Stomach (tissue), 4 donors: ENCODE measurements at regions not wholly inside any gene's neighbourhood (a gene's known extent, or its start where the extent isn't known, plus 50 kb on each side); places are given as distances from the start of the nearest gene placed in this dataset.

Experiments used
- EP300 ChIP-seq: sonication (generic); formaldehyde crosslinking; IDR thresholded peaks from one replicate; pipeline ENCODE4 v1.6.1; 2017; ENCODE audit warnings: antibody characterized with exemption
- POLR2A ChIP-seq, 4 donors: fragments of 450-650 bp; IDR thresholded peaks; one replicate each; pipeline ENCODE4 v1.6.1; 2016; ENCODE audit warnings: antibody characterized with exemption in 4 of 4, control low read depth in 2 of 4, mild to moderate bottlenecking in 1 of 4, moderate library complexity in 1 of 4
- POLR2AphosphoS5 ChIP-seq, 3 donors: sonication (generic); formaldehyde crosslinking; IDR thresholded peaks; one replicate each; pipeline ENCODE4 v1.6.1; 2016; ENCODE audit warnings: antibody characterized with exemption in 3 of 3
- TF ChIP-seq, protein P1 (sequence below), 7 experiments: fragments of 450-650 bp in 4 of 7; fragments of 200-600 bp in 3 of 7; sonication (generic) in 3 of 7; IDR thresholded peaks; one replicate each; pipeline ENCODE4 v1.5.1; 2016 to 2019; ENCODE audit warnings: antibody characterized with exemption in 7 of 7, control low read depth in 2 of 7, mild to moderate bottlenecking in 1 of 7

- TF ChIP-seq, protein P1, sequence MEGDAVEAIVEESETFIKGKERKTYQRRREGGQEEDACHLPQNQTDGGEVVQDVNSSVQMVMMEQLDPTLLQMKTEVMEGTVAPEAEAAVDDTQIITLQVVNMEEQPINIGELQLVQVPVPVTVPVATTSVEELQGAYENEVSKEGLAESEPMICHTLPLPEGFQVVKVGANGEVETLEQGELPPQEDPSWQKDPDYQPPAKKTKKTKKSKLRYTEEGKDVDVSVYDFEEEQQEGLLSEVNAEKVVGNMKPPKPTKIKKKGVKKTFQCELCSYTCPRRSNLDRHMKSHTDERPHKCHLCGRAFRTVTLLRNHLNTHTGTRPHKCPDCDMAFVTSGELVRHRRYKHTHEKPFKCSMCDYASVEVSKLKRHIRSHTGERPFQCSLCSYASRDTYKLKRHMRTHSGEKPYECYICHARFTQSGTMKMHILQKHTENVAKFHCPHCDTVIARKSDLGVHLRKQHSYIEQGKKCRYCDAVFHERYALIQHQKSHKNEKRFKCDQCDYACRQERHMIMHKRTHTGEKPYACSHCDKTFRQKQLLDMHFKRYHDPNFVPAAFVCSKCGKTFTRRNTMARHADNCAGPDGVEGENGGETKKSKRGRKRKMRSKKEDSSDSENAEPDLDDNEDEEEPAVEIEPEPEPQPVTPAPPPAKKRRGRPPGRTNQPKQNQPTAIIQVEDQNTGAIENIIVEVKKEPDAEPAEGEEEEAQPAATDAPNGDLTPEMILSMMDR (IDR thresholded peaks at IDR 0.05) = no peak
- no peak for TF ChIP-seq EP300
- no peak for TF ChIP-seq POLR2A (IDR thresholded peaks at IDR 0.05)
- peak in 1 of 3 donors; percentile 11 for TF ChIP-seq POLR2AphosphoS5 (IDR thresholded peaks at IDR 0.05)
Measured at GRCh38 chr10:60446851-60447250, 57.2 kb upstream of the ANK3 start.
